Stimulated activated CD8-positive, alpha-beta memory T cell treated with anti-CD3 and anti-CD28 coated beads, Interleukin-12 subunit alpha, Interleukin-12 subunit beta, amount 100 ng/mL, for 24 hours (primary cell): ENCODE measurements at regions not wholly inside any gene's neighbourhood (a gene's known extent, or its start where the extent isn't known, plus 50 kb on each side); places are given as distances from the start of the nearest gene placed in this dataset.

Experiments
- DNase-seq: peaks from one replicate; pipeline ENCODE4 v3.0.0-alpha.2; 2020; ENCODE audit errors: extremely low read depth

GRCh38 chr17:33352526-33352925 is 59.4 kb upstream of the ASIC2 start:
- no peak for DNase-seq

DNA sequence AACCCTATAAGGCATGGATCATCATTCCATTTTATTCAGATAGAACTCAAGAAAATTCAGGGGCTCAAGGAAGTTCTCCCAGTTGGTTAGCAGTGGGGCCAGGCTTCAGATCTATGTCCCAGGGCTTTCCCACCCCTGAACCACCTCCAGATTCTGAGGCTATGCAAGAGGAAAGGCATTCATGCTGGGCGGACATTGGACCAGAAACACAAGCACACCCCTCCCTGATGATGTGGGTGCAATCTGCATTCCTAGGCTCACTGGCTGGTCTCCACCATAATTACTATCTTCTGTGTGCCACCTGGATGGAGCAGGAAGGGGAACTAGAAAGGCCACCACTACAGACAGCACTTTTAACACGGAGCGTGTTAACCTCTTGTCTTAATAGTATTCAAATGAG is 63.2 kb upstream of the ASIC2 start:
- no peak for DNase-seq

GRCh38 chr17:33363475-33363874 is 70.4 kb upstream of the ASIC2 start:
- no peak for DNase-seq

DNA sequence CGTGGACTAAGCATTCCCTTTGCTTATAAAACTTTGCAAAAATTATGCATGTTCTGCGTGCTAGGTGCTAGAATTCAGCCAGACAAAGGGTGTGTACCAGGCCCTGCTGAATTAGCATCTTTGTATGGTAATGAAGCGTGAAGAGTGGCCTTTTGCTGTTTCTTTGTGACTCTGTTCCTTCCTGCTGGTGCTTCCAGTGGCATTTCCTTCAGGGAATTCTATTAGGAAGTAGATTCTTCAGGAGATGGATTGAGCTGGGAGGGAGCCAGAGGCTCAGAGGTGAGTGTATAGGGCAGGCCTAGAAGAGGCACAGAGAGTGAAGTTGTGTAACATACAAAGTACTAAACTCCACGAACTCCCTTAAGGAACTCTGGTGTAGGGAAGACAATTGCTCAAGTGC is 73.9 kb upstream of the ASIC2 start:
- DNase-seq = no peak

DNA sequence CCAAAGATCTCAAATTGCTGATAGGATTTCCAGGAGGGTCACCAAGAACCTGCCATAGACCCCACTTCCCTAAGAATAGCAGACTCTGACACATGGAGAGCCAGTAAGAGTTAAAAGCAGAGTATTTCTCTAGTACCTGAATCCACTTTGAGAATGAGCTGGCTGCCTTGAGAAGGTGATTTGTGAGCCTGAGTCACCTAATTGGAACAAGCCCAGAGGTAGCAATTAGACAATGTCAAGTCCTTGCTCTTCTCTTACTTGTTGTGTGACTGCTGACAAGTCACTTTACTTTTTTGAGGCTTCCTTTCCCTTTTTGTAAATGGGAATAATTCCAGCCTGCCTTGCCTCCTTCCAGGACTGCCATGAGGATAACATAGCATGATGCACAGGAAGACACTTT is 76.1 kb upstream of the ASIC2 start:
- DNase-seq = no peak

DNA sequence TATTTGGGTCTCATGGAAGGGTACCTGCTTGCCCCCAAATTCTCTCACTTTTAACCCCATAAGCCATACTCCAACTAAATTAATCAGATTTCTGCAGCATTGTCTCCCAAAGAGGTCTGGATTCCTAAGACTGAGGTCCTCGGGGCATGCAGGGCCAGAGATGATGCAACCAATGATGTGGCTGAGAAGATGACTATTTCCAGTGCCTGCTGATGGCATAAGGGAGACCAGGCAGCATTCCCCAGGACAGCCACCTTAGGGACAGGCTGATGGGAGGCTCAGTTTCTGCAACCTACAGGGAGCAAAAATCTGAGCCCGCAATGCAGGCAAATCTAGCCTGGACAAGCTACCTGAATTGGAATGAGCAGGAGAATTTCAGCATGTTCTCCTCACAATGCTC is 76.8 kb upstream of the ASIC2 start:
- no peak for DNase-seq

GRCh38 chr17:33370401-33370800 is 77.3 kb upstream of the ASIC2 start:
- DNase-seq = no peak

DNA sequence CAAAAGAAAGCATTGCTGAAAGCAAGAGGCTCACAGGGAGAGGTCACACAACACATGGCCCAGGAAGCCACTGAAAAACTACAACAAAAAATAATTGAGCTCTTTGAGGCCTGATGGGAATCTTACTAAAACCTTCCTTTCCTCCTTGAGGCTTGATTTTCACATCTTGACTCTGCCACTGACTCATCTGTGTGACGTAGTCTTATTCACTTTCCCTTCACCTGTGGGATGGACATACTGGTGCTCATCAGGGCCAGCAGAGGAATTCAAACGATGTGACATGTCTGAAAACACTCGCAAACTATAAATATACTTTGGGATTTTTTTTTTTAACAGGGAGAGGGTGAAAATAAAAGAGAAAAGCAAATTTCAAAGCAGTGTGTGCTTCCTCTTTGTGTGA is 78.3 kb upstream of the ASIC2 start:
- DNase-seq = no peak

GRCh38 chr17:33373273-33373672 is 80.2 kb upstream of the ASIC2 start:
- no peak for DNase-seq

GRCh38 chr17:33375103-33375502 is 82.0 kb upstream of the ASIC2 start:
- DNase-seq = no peak

GRCh38 chr17:33375783-33376182 is 82.7 kb upstream of the ASIC2 start:
- no peak for DNase-seq

DNA sequence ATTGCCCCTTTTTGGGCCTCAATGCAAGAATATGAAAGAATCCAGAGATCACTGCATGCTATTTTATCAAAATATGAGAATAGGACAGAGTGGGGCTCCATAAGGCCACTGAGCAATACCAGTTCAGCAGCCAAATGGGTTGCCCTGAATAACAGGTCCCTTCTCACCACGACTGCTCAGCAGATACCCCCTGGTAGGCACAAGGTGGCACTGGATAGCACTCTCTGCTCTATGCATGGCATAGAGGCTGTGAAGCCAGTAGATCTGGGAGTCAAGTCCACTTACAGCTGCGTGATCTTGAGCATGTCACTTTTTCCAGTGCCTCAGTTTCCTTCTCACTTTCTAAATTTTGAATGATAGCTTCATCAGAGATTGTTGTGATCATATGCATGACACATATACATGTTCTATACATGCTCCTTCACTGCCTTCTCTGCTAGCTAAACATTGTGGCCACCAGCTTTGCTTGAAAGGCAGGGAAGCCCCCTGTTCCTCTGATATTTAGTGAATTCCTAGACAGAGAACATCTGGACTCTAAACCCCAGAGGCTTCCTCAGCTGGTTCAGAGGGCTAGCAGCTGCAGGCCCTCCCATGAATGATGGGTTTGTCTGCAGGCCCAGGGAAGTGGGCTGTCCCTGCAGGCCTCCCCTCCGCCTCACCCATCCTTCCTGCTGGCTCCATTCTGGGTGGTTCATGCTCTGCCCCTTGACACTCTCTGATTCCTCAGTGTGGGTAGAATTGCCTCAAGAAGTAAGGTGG is 84.9 kb upstream of the ASIC2 start:
- no peak for DNase-seq

- DNase-seq = no peak
These were observed 88.1 kb upstream of the ASIC2 start for GRCh38 chr17:33381201-33381600.

DNA sequence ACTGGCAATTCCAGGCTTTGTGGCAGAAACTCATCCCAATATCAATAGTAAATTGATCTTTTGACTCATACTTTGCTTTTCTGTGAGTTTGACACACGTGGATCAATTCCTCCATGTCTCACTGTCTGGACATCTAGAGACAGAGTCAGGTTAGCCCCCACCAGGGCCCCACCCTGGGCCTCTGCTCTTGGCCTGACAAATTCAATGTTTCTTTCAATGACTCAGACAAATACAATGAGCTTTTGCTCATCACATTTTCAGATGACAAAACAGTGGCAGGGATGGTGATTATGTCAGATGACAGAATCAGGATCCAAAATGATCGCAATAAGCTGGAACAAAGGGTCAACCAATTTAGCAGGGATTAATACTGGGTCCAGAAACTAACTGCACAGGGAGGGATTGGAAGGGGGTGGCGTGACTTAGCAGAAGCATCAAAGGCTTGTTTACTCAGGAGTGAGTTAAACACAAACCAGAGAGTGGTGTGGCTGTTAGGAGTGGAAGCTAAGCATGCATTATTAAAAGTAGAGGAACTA is 90.5 kb upstream of the ASIC2 start:
- DNase-seq = no peak

DNA sequence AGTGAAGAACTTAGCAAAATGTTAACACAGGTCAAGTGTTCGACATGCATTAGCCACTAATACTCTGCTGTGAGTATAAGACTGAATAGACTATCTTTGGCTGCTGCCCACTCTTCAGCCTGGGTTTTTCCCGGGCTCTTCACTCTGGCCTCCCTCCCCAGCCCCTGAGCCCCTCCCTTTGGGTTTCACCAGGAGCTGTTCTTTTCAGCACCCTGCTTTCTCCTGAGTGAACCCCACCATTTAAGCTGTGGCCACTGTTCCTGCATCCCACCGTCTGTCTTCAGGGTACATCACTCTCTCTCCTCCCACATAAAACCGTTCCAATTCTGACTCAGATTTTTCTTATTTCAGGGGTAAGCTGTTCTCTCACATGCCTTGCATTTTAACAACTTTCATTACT is 92.0 kb upstream of the ASIC2 start:
- DNase-seq = no peak

GRCh38 chr17:33385713-33386112 is 92.6 kb upstream of the ASIC2 start:
- no peak for DNase-seq

DNA sequence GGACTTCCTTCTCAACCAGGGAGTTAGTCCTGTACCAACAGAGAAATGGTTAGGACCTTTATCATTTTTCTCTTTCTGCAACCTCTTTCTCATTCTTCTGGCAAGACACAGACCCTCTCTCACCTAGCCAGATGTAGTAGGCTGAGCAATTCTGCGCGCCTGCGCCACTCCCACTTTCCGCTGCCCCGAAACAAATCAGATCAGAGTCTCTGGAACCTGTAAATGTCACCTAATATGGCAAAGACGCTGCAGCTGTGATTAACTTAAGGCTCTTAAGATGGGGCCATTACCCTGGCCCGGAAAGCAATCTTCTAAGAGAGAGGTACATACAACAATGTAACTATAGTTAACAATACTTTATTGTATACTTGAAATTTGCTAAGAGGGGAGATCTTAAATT is 94.3 kb upstream of the ASIC2 start:
- DNase-seq = no peak

- DNase-seq = no peak
These were observed 96.5 kb upstream of the ASIC2 start for GRCh38 chr17:33389504-33390135.

DNA sequence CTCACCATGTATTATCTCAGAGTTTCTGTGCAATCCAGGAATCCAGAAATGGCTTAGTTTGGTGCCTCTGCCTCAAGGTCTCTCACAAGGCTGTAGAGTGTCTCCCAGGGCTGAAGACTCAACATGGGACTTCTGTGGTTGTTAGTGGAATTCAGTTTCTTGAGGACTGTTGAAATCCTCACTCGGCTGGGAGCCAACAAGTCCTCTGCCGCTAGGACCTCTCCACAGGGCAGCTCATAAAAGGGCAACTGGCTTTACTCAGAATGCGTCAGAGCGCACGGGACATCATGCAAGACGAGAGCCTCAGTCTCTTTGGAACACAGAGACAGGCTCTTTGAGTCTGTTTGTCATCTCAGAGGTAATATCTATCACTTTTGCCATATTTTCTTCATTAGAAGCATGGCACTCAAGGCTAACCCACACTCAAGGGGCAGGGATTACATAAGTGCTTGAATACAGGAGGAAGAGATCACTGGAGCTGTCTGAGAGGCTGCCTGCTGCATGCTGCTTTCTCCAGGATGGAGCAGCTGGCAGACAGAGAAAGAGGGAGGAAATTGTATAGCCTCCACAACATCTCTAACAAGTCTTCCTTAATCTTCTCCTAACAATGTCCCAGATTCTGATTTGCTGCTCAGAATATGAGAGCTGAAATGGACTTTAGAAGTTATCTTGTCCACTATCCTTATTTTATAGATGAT is 97.5 kb upstream of the ASIC2 start:
- no peak for DNase-seq

GRCh38 chr17:33396818-33397217 is 103.7 kb upstream of the ASIC2 start:
- no peak for DNase-seq

- DNase-seq = no peak
These were observed 105.3 kb upstream of the ASIC2 start for GRCh38 chr17:33398386-33398785.

- no peak for DNase-seq
These were observed 108.2 kb upstream of the ASIC2 start for GRCh38 chr17:33401249-33401648.

DNA sequence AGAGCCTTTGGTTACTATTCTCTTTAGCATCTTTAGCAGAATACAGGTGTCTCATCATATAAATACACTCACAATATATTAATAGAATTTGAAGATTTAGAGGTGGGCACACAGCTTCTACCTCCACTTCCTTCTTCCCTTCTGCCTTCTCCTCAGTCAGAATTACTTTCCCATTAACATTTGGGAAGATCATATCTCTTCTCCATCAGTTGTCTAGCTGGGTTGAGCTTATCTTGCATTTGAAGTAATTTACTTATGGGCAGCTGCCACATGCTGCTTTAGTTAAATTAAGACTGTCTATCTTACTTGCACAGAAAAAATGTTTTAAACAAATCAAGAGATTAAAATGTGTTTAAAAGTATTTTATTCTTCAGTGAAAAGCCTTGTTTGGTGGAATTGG is 110.1 kb upstream of the ASIC2 start:
- DNase-seq = no peak
